Neural cell (in vitro differentiated cells): ENCODE measurements at regions not wholly inside any gene's neighbourhood (a gene's known extent, or its start where the extent isn't known, plus 50 kb on each side); places are given as distances from the start of the nearest gene placed in this dataset.

Experiments
- H2AFZ ChIP-seq: fragments of 200-600, 300-800 bp; sonication (generic), shearing (Covaris generic); 2 replicates; pipeline ENCODE4 v1.6.0; 2014; ENCODE audit warnings: low read depth, mild to moderate bottlenecking, antibody characterized with exemption, low read length, moderate library complexity
- H3F3A ChIP-seq: fragments of 200-600 bp; shearing (Covaris generic); 2 replicates; pipeline ENCODE4 v1.6.1; 2016; ENCODE audit warnings: mild to moderate bottlenecking, moderate library complexity, mixed read lengths, antibody characterized with exemption, low read length; ENCODE audit not compliant: insufficient read depth, poor library complexity, severe bottlenecking
- H3K27ac ChIP-seq: fragments of 200-600, 300-800 bp; sonication (generic), shearing (Covaris generic); 2 replicates; pipeline ENCODE4 v1.5.1; 2014; ENCODE audit warnings: mild to moderate bottlenecking, low read length, moderate library complexity
- H3K27me3 ChIP-seq: fragments of 300-800, 200-600 bp; sonication (generic), shearing (Covaris generic); 2 replicates; pipeline ENCODE4 v1.6.0; 2014; ENCODE audit warnings: mild to moderate bottlenecking, low read depth, low read length, moderate library complexity; ENCODE audit not compliant: insufficient read depth
- H3K36me3 ChIP-seq: fragments of 300-800, 200-600 bp; sonication (generic), shearing (Covaris generic); 2 replicates; pipeline ENCODE4 v1.5.1; 2014; ENCODE audit warnings: mild to moderate bottlenecking, antibody characterized with exemption, low read length, moderate library complexity; ENCODE audit not compliant: insufficient read depth
- H3K4me2 ChIP-seq: fragments of 300-800, 200-600 bp; sonication (generic), shearing (Covaris generic); 2 replicates; pipeline ENCODE4 v1.6.0; 2014; ENCODE audit warnings: mild to moderate bottlenecking, low read length
- H3K4me3 ChIP-seq: fragments of 300-800, 200-600 bp; sonication (generic), shearing (Covaris generic); 2 replicates; pipeline ENCODE4 v1.5.1; 2014; ENCODE audit warnings: mild to moderate bottlenecking, low read length, moderate library complexity
- H3K79me2 ChIP-seq: fragments of 200-600 bp; shearing (Covaris generic); replicated peaks from 2 replicates; pipeline ENCODE4 v1.6.0; 2014; ENCODE audit warnings: mild to moderate bottlenecking, low read length, moderate library complexity; ENCODE audit not compliant: insufficient read depth
- H3K9ac ChIP-seq: fragments of 300-800, 200-600 bp; sonication (generic), shearing (Covaris generic); 2 replicates; pipeline ENCODE4 v1.6.1; 2016; ENCODE audit warnings: mild to moderate bottlenecking, low read length, mixed read lengths
- H3K9me2 ChIP-seq: fragments of 200-600 bp; shearing (Covaris generic); 2 replicates; pipeline ENCODE4 v1.6.1; 2016; ENCODE audit warnings: mild to moderate bottlenecking, low read length, mixed read lengths; ENCODE audit not compliant: insufficient read depth
- H3K9me3 ChIP-seq: fragments of 200-600, 300-800 bp; sonication (generic), shearing (Covaris generic); 2 replicates; pipeline ENCODE4 v1.6.1; 2016; ENCODE audit warnings: mild to moderate bottlenecking, mixed run types, low read length, moderate library complexity, mixed read lengths
- H4K20me1 ChIP-seq: fragments of 200-600 bp; shearing (Covaris generic); 2 replicates; pipeline ENCODE4 v1.6.1; 2016; ENCODE audit warnings: mild to moderate bottlenecking, mixed run types; ENCODE audit not compliant: insufficient read depth
- CTCF ChIP-seq: fragments of 450-650 bp; IDR thresholded peaks from 2 replicates; pipeline ENCODE4 v1.5.1; 2014; ENCODE audit warnings: antibody characterized with exemption, mild to moderate bottlenecking, moderate library complexity; ENCODE audit not compliant: poor library complexity, severe bottlenecking
- EP300 ChIP-seq: fragments of 450-650 bp; conservative IDR thresholded peaks from 2 replicates; pipeline ENCODE4 v1.6.1; 2014; ENCODE audit warnings: antibody characterized with exemption, mild to moderate bottlenecking, moderate library complexity; ENCODE audit not compliant: poor library complexity, severe bottlenecking
- EZH2 ChIP-seq: fragments of 200-600, 300-800 bp; shearing (Covaris generic), sonication (generic); IDR thresholded peaks from 2 replicates; pipeline ENCODE4 v1.6.1; 2014; ENCODE audit warnings: antibody characterized with exemption, low read length, borderline replicate concordance, mild to moderate bottlenecking; ENCODE audit not compliant: insufficient read depth, poor library complexity, severe bottlenecking
- MXI1 ChIP-seq: fragments of 450-650 bp; conservative IDR thresholded peaks from 2 replicates; pipeline ENCODE4 v1.6.1; 2014; ENCODE audit warnings: antibody characterized with exemption, mild to moderate bottlenecking; ENCODE audit not compliant: poor library complexity, severe bottlenecking
- POLR2AphosphoS5 ChIP-seq: IDR thresholded peaks from 2 replicates; pipeline ENCODE4 v1.6.1; 2012
- RAD21 ChIP-seq: fragments of 450-650 bp; conservative IDR thresholded peaks from 2 replicates; pipeline ENCODE4 v1.6.1; 2014; ENCODE audit warnings: antibody characterized with exemption, mild to moderate bottlenecking, moderate library complexity
- REST ChIP-seq: IDR thresholded peaks from 2 replicates; pipeline ENCODE4 v1.6.1; 2012; ENCODE audit warnings: borderline replicate concordance
- SMC3 ChIP-seq: fragments of 450-650 bp; conservative IDR thresholded peaks from 2 replicates; pipeline ENCODE4 v1.6.1; 2014; ENCODE audit warnings: antibody characterized with exemption, mild to moderate bottlenecking, moderate library complexity; ENCODE audit not compliant: poor library complexity
- TAF1 ChIP-seq: IDR thresholded peaks from 2 replicates; pipeline ENCODE4 v1.6.1; 2012; ENCODE audit warnings: low read depth

- Histone ChIP-seq H4K20me1 (no peaks in the 10 kb centered on the region), H3K9me2 (no peaks in the 10 kb centered on the region), H3K4me2 (no peak overlapping the region), H3K9ac (no peak overlapping the region), H3K36me3 (no peaks in the 10 kb centered on the region), H2AFZ (no peak overlapping the region), H3K79me2 (no peaks in the 10 kb centered on the region), H3K4me3 (no peak overlapping the region), H3K27ac (no peak overlapping the region), H3F3A (no peaks in the 10 kb centered on the region), H3K9me3 (no peaks in the 10 kb centered on the region), H3K27me3 (no peaks in the 10 kb centered on the region)
- TF ChIP-seq RAD21, result no peak
- no peak for TF ChIP-seq SMC3
- TF ChIP-seq MXI1, result no peak
- no peak for TF ChIP-seq POLR2AphosphoS5
- no peak for TF ChIP-seq EZH2
- TF ChIP-seq CTCF, result no peak
- TF ChIP-seq REST, result no peak
- no peak for TF ChIP-seq EP300
- no peak for TF ChIP-seq TAF1
Measured at GRCh38 chr4:137293281-137293680, 239.0 kb downstream of the PCDH18 start.

GRCh38 chr4:137283737-137284136, 248.6 kb downstream of the PCDH18 start:
- TF ChIP-seq MXI1 (no peak), TAF1 (no peak), CTCF (no peak), EP300 (no peak), SMC3 (peak; percentile 44)
- no peaks in the 10 kb centered on the region for H3K9me2 ChIP-seq
- H3K9me3 ChIP-seq, result no peaks in the 10 kb centered on the region
- H3K4me3 ChIP-seq, result no peak overlapping the region
- no peak overlapping the region for H3K4me2 ChIP-seq
- H3F3A ChIP-seq, result no peaks in the 10 kb centered on the region
- H3K79me2 ChIP-seq, result no peaks in the 10 kb centered on the region
- H3K36me3 ChIP-seq, result no peaks in the 10 kb centered on the region
- no peak overlapping the region for H2AFZ ChIP-seq
- H4K20me1 ChIP-seq, result no peaks in the 10 kb centered on the region
- H3K27me3 ChIP-seq, result no peaks in the 10 kb centered on the region
- no peak overlapping the region for H3K27ac ChIP-seq
- no peak overlapping the region for H3K9ac ChIP-seq
